ENCODE measurements at regions not wholly inside any gene's neighbourhood (a gene's known extent, or its start where the extent isn't known, plus 50 kb on each side); places are given as distances from the start of the nearest gene placed in this dataset.

GRCh38 chr16:86026916-86027315 lies 128.0 kb downstream of the IRF8 start:
- Histone ChIP-seq H3K9me3 (ENCODE audit: control insufficient read depth, insufficient read depth, low read depth, low read length) (no peaks in the 10 kb centered on the region), H3K4me1 (ENCODE audit: control insufficient read depth, insufficient read depth, low read length) (no peaks in the 10 kb centered on the region), H3K4me3 (ENCODE audit: low read depth in 2 of 2, low read length in 2 of 2) (no peak overlapping the region), H3K36me3 (ENCODE audit: control insufficient read depth, insufficient read depth, low read length) (no peaks in the 10 kb centered on the region), H3K27me3 (ENCODE audit: control insufficient read depth, insufficient read depth, low read length) (no peaks in the 10 kb centered on the region), H3K27ac (ENCODE audit: low read length) (no peak overlapping the region)
- ATAC-seq (no peak), DNase-seq (ENCODE audit: low read depth, low spot score) (no peak)
- ChIA-PET CTCF (no interaction called here), POLR2A (no interaction called here)
- in situ Hi-C loops (cut with HindIII; ENCODE audit: low pct_unique_long_range_greater_than_20kb, low sequenced_read_pairs) (no loop called here), intact Hi-C loops (cut with micrococcal nuclease; ENCODE audit: unreplicated experiment) (no loop called here)
- TF ChIP-seq REST (IDR thresholded peaks at IDR 0.05; ENCODE audit: insufficient read depth in 1 of 2, low read depth in 2 of 2, low read length in 1 of 2) (no peak), TCF7L2 (IDR thresholded peaks at IDR 0.05; ENCODE audit: low read depth, low read length) (no peak), CTCF (IDR thresholded peaks at IDR 0.05) (no peak), SIN3A (IDR thresholded peaks at IDR 0.05; ENCODE audit: borderline replicate concordance, insufficient read depth, low read depth, low read length) (no peak), POLR2AphosphoS5 (IDR thresholded peaks at IDR 0.05; ENCODE audit: low read depth, low read length) (no peak)
- no TSS peak for BruUV-seq (replicated peaks)

- Histone ChIP-seq H3K36me3 (ENCODE audit: control insufficient read depth, insufficient read depth, low read length) (no peaks in the 10 kb centered on the region), H3K4me3 (ENCODE audit: low read depth in 2 of 2, low read length in 2 of 2) (no peak overlapping the region), H3K27ac (ENCODE audit: low read length) (no peak overlapping the region), H3K4me1 (ENCODE audit: control insufficient read depth, insufficient read depth, low read length) (no peaks in the 10 kb centered on the region), H3K27me3 (ENCODE audit: control insufficient read depth, insufficient read depth, low read length) (no peaks in the 10 kb centered on the region), H3K9me3 (ENCODE audit: control insufficient read depth, insufficient read depth, low read depth, low read length) (no peaks in the 10 kb centered on the region)
- POLR2A ChIA-PET: no interaction called here
- BruUV-seq (replicated peaks): no TSS peak
- CTCF ChIA-PET: no interaction called here
- ATAC-seq (no peak), DNase-seq (ENCODE audit: low read depth, low spot score) (no peak)
- in situ Hi-C loops (cut with HindIII; ENCODE audit: low pct_unique_long_range_greater_than_20kb, low sequenced_read_pairs) (no loop called here), intact Hi-C loops (cut with micrococcal nuclease; ENCODE audit: unreplicated experiment) (no loop called here)
- TF ChIP-seq TCF7L2 (IDR thresholded peaks at IDR 0.05; ENCODE audit: low read depth, low read length) (no peak), REST (IDR thresholded peaks at IDR 0.05; ENCODE audit: insufficient read depth in 1 of 2, low read depth in 2 of 2, low read length in 1 of 2) (no peak), POLR2AphosphoS5 (IDR thresholded peaks at IDR 0.05; ENCODE audit: low read depth, low read length) (no peak), SIN3A (IDR thresholded peaks at IDR 0.05; ENCODE audit: borderline replicate concordance, insufficient read depth, low read depth, low read length) (no peak), CTCF (IDR thresholded peaks at IDR 0.05) (no peak)
Observed at GRCh38 chr16:86027373-86028126, 128.6 kb downstream of the IRF8 start.

Data from Panc1 (cell line).